ES-I3 (cell line): ENCODE measurements at regions not wholly inside any gene's neighbourhood (a gene's known extent, or its start where the extent isn't known, plus 50 kb on each side); places are given as distances from the start of the nearest gene placed in this dataset.
"Not testable (repeated sequence)": the region's sequence is repeated elsewhere in the genome, so short reads cannot be mapped to it uniquely, and the experiment has no call there.

Experiments
- H3K36me3 ChIP-seq: 2 replicates; pipeline ENCODE4 v1.6.1; 2013; ENCODE audit warnings: mild to moderate bottlenecking, low read length, control low read depth, moderate library complexity; ENCODE audit not compliant: insufficient read depth
- H3K4me1 ChIP-seq: 2 replicates; pipeline ENCODE4 v1.6.1; 2013; ENCODE audit warnings: mild to moderate bottlenecking, control low read depth, low read length; ENCODE audit not compliant: insufficient read depth
- H3K9ac ChIP-seq: 2 replicates; pipeline ENCODE4 v1.6.1; 2013; ENCODE audit warnings: low read depth, mild to moderate bottlenecking, low read length, moderate library complexity
- H3K9me3 ChIP-seq: 2 replicates; pipeline ENCODE4 v1.6.1; 2013; ENCODE audit warnings: mild to moderate bottlenecking, low read length, moderate library complexity; ENCODE audit not compliant: control insufficient read depth, insufficient read depth

- no peaks in the 10 kb centered on the region for H3K9me3 ChIP-seq
- no peaks in the 10 kb centered on the region for H3K36me3 ChIP-seq
- H3K9ac ChIP-seq: no peak overlapping the region
- no peaks in the 10 kb centered on the region for H3K4me1 ChIP-seq
Measured at GRCh38 chr4:123673971-123674370, 277.4 kb downstream of the SPRY1 start.

GRCh38 chr4:123674762-123675465, 278.3 kb downstream of the SPRY1 start:
- no peaks in the 10 kb centered on the region for H3K9me3 ChIP-seq
- no peaks in the 10 kb centered on the region for H3K4me1 ChIP-seq
- no peaks in the 10 kb centered on the region for H3K36me3 ChIP-seq
- H3K9ac ChIP-seq: no peak overlapping the region

GRCh38 chr4:123675567-123675966, 279.0 kb downstream of the SPRY1 start:
- Histone ChIP-seq H3K9ac (no peak overlapping the region), H3K36me3 (no peaks in the 10 kb centered on the region)

GRCh38 chr4:123676071-123676889, 279.7 kb downstream of the SPRY1 start:
- H3K4me1 ChIP-seq: no peaks in the 10 kb centered on the region
- no peaks in the 10 kb centered on the region for H3K9me3 ChIP-seq
- H3K9ac ChIP-seq: no peak overlapping the region
- H3K36me3 ChIP-seq: no peaks in the 10 kb centered on the region

More at GRCh38 chr4:123675567-123675966, 279.0 kb downstream of the SPRY1 start:
- Histone ChIP-seq H3K9me3 (no peaks in the 10 kb centered on the region), H3K4me1 (no peaks in the 10 kb centered on the region)

GRCh38 chr4:123676890-123677229, 280.3 kb downstream of the SPRY1 start:
- H3K36me3 ChIP-seq: no peaks in the 10 kb centered on the region
- no peaks in the 10 kb centered on the region for H3K9me3 ChIP-seq
- no peaks in the 10 kb centered on the region for H3K4me1 ChIP-seq
- no peak overlapping the region for H3K9ac ChIP-seq

- Histone ChIP-seq H3K9me3 (no peaks in the 10 kb centered on the region), H3K9ac (no peak overlapping the region), H3K36me3 (no peaks in the 10 kb centered on the region), H3K4me1 (no peaks in the 10 kb centered on the region)
Measured at GRCh38 chr4:123682931-123683330, 286.3 kb downstream of the SPRY1 start.

GRCh38 chr4:123684937-123685336, 288.3 kb downstream of the SPRY1 start:
- H3K9ac ChIP-seq, H3K4me1 ChIP-seq, H3K9me3 ChIP-seq, H3K36me3 ChIP-seq: not testable (repeated sequence)

GRCh38 chr4:123695531-123695930, 298.9 kb downstream of the SPRY1 start:
- not testable (repeated sequence) for H3K4me1 ChIP-seq, H3K9me3 ChIP-seq, H3K36me3 ChIP-seq

GRCh38 chr4:123696687-123697086, 300.1 kb downstream of the SPRY1 start:
- H3K9me3 ChIP-seq: peaks cover 2% of the 10 kb centered on the region; the same call in 1 of the 2 replicates
- H3K9ac ChIP-seq: no peak overlapping the region
- no peaks in the 10 kb centered on the region for H3K36me3 ChIP-seq
- H3K4me1 ChIP-seq: no peaks in the 10 kb centered on the region

More at GRCh38 chr4:123695531-123695930, 298.9 kb downstream of the SPRY1 start:
- not testable (repeated sequence) for H3K9ac ChIP-seq

- Histone ChIP-seq H3K9ac (no peak overlapping the region), H3K9me3 (peaks cover 2% of the 10 kb centered on the region; the same call in 1 of the 2 replicates), H3K4me1 (no peaks in the 10 kb centered on the region), H3K36me3 (no peaks in the 10 kb centered on the region)
Measured at GRCh38 chr4:123698556-123698955, 302.0 kb downstream of the SPRY1 start.

- no peaks in the 10 kb centered on the region for H3K4me1 ChIP-seq
- no peaks in the 10 kb centered on the region for H3K36me3 ChIP-seq
- H3K9me3 ChIP-seq: peaks cover 2% of the 10 kb centered on the region; the same call in 1 of the 2 replicates
- no peak overlapping the region for H3K9ac ChIP-seq
Measured at GRCh38 chr4:123699880-123700771, 303.5 kb downstream of the SPRY1 start.

GRCh38 chr4:123701131-123701575, 304.6 kb downstream of the SPRY1 start:
- Histone ChIP-seq H3K4me1 (no peaks in the 10 kb centered on the region), H3K9me3 (peaks cover 2% of the 10 kb centered on the region; the same call in 1 of the 2 replicates), H3K36me3 (no peaks in the 10 kb centered on the region), H3K9ac (no peak overlapping the region)

- no peaks in the 10 kb centered on the region for H3K36me3 ChIP-seq
- no peaks in the 10 kb centered on the region for H3K4me1 ChIP-seq
- no peaks in the 10 kb centered on the region; the same call in 1 of the 2 replicates for H3K9me3 ChIP-seq
- no peak overlapping the region for H3K9ac ChIP-seq
Measured at GRCh38 chr4:123705419-123705818, 308.8 kb downstream of the SPRY1 start.

- H3K9ac ChIP-seq: no peak overlapping the region
- no peaks in the 10 kb centered on the region; the same call in 1 of the 2 replicates for H3K9me3 ChIP-seq
- no peaks in the 10 kb centered on the region for H3K36me3 ChIP-seq
- H3K4me1 ChIP-seq: no peaks in the 10 kb centered on the region
Measured at GRCh38 chr4:123706973-123707372, 310.4 kb downstream of the SPRY1 start.
